Type B pancreatic cell (in vitro differentiated cells): ENCODE measurements at regions not wholly inside any gene's neighbourhood (a gene's known extent, or its start where the extent isn't known, plus 50 kb on each side); places are given as distances from the start of the nearest gene placed in this dataset.

Experiments
- DNase-seq: peaks from one replicate; pipeline ENCODE4 v3.0.0; 2021; ENCODE audit warnings: mixed read lengths; ENCODE audit not compliant: unreplicated experiment; ENCODE audit errors: extremely low spot score
- H3K27ac Mint-ChIP-seq: 2 replicates; pipeline ENCODE4 v1.8.0; 2021; ENCODE audit warnings: mild to moderate bottlenecking, mixed read lengths
- H3K27me3 Mint-ChIP-seq: 2 replicates; pipeline ENCODE4 v1.8.0; 2021; ENCODE audit warnings: mixed read lengths
- H3K36me3 Mint-ChIP-seq: 2 replicates; pipeline ENCODE4 v1.8.0; 2021; ENCODE audit warnings: mixed read lengths
- H3K4me1 Mint-ChIP-seq: one replicate; pipeline ENCODE4 v1.8.0; 2021; ENCODE audit warnings: mixed read lengths; ENCODE audit not compliant: unreplicated experiment
- H3K4me3 Mint-ChIP-seq: 2 replicates; pipeline ENCODE4 v1.8.0; 2021; ENCODE audit warnings: mild to moderate bottlenecking, mixed read lengths
- H3K9me3 Mint-ChIP-seq: 2 replicates; pipeline ENCODE4 v1.8.0; 2021; ENCODE audit warnings: mixed read lengths
- TF ChIP-seq, protein P1 (sequence below): fragments of 200-600 bp; sonication (generic); conservative IDR thresholded peaks from 2 replicates; pipeline ENCODE4 v1.5.0; 2021; ENCODE audit warnings: antibody characterized with exemption, mild to moderate bottlenecking

DNA sequence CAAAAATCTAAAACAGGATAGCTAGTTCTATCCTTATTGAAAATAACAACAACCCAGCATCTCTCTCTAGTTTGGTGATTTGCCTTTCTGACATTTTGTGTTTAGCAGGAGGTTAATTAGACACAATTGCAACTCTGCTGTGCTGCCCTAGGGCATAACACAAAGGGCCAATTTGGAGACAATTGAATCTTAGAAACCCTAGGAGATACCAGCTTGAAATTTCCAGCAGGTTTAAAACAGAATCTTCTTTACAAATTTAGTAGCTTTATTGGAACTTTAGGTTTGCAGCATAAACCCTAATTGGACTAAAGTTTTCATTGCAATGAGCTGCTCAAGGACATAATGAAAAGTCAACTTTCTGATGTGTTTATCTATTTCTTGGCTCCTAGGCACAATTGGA, 166.7 kb upstream of the FER start:
- Mint-ChIP-seq H3K27me3 (peaks cover 16% of the 10 kb centered on the region), H3K36me3 (no peaks in the 10 kb centered on the region), H3K4me1 (no peaks in the 10 kb centered on the region), H3K4me3 (no peak overlapping the region), H3K9me3 (no peaks in the 10 kb centered on the region), H3K27ac (no peak overlapping the region)
- DNase-seq, result no peak
- TF ChIP-seq, protein P1, sequence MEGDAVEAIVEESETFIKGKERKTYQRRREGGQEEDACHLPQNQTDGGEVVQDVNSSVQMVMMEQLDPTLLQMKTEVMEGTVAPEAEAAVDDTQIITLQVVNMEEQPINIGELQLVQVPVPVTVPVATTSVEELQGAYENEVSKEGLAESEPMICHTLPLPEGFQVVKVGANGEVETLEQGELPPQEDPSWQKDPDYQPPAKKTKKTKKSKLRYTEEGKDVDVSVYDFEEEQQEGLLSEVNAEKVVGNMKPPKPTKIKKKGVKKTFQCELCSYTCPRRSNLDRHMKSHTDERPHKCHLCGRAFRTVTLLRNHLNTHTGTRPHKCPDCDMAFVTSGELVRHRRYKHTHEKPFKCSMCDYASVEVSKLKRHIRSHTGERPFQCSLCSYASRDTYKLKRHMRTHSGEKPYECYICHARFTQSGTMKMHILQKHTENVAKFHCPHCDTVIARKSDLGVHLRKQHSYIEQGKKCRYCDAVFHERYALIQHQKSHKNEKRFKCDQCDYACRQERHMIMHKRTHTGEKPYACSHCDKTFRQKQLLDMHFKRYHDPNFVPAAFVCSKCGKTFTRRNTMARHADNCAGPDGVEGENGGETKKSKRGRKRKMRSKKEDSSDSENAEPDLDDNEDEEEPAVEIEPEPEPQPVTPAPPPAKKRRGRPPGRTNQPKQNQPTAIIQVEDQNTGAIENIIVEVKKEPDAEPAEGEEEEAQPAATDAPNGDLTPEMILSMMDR, result no peak

DNA sequence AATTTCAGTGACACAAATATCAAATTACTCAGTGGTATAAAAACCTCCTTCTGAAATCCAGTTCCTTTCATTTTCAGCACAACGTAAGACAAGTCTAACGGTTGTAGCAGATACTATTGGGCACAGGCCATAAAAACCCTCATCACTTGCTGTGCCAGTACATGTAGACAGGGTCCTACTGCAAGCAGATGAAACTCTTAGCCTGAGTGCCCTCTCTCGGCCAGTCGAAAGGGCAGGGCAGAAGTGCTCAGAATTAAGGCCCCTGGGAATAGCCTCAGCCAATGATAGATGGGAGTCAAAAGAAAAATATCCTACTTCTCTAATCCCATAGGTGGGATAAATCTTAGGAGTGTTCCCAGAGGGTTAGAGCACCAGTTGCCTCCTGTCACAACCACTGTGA, 168.5 kb upstream of the FER start:
- TF ChIP-seq, protein P1, result no peak
- Mint-ChIP-seq H3K27me3 (peaks cover 16% of the 10 kb centered on the region), H3K27ac (no peak overlapping the region), H3K9me3 (peaks cover 4% of the 10 kb centered on the region), H3K4me1 (no peaks in the 10 kb centered on the region), H3K36me3 (no peaks in the 10 kb centered on the region), H3K4me3 (no peak overlapping the region)
- DNase-seq, result no peak

DNA sequence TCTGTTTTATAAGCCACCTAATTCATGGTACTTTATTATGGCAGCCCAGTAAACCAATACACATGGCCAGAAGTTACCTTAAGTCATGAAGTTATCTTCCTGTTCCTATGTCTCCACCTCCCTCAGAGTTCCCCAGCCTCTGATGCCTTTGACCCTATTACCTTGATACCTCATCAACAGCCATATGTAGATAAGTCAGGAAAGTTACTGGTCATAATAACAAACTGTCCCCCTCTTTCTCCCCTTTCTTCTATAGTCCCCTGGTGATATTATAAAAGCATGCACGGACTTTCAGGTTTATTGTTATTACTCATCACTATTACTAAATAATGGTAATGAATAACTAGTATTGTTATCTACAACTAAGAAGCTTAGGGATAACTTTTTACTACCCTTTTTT, 168.9 kb upstream of the FER start:
- Mint-ChIP-seq H3K36me3 (no peaks in the 10 kb centered on the region), H3K4me1 (no peaks in the 10 kb centered on the region), H3K27ac (no peak overlapping the region), H3K9me3 (peaks cover 4% of the 10 kb centered on the region), H3K4me3 (no peak overlapping the region), H3K27me3 (peaks cover 16% of the 10 kb centered on the region)
- DNase-seq, result no peak
- TF ChIP-seq, protein P1, result no peak

DNA sequence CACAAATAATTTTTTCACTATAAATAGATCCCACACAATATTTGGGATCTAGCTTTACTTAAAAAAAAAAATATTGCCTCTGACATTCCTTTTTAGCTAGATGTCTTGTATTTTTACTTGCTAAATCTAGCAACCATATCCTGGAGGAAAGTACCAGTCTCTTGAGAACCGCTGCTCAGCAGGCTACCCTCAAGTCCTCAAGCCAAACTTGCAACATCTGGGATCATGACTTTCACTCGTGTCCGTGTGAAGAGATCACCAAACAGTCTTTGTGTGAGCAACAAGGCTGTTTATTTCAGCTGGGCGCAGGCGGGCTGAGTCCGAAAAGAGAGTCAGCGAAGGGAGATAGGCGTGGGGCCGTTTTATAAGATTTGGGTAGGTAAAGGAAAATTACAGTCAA, 180.3 kb upstream of the FER start:
- Mint-ChIP-seq H3K27me3 (peaks cover 22% of the 10 kb centered on the region), H3K9me3 (no peaks in the 10 kb centered on the region), H3K4me1 (no peaks in the 10 kb centered on the region), H3K36me3 (no peaks in the 10 kb centered on the region), H3K4me3 (no peak overlapping the region), H3K27ac (no peak overlapping the region)
- TF ChIP-seq, protein P1, result no peak
- no peak for DNase-seq

DNA sequence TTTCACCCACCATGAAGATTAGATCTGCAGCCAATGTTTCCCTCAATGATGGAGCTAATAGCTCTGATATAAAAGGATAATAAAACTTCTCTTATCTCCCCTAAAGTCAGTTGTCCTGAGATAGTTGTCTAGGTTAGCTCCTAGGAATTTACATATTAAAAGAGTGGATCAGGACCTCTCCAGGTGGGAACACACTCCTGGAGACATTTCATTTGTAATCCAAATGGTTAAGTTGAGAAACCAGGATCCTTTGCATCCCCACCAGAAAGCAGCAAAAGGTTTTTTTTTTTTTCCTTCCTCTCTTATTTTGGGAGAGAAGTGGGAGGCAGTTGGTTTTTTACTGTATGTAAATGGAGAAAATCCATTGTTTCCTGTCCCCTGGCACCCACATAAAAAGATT, 182.5 kb upstream of the FBXL17 start:
- Mint-ChIP-seq H3K4me1 (no peaks in the 10 kb centered on the region), H3K27me3 (peaks cover 32% of the 10 kb centered on the region), H3K36me3 (no peaks in the 10 kb centered on the region), H3K9me3 (no peaks in the 10 kb centered on the region), H3K27ac (no peak overlapping the region), H3K4me3 (no peak overlapping the region)
- no peak for DNase-seq
- TF ChIP-seq, protein P1, result no peak

DNA sequence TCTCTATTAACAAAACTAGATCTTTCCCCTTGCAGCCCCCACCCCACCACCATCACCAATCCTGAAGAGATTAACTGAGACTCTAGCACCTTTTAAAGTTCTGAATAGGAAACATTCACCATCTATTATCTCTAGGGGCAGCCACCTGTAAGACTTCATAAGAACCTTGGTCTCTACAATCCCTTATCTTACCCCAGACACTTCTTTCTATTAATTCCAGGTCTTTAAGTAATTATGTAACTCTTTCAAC, 180.2 kb upstream of the FBXL17 start:
- H3K27me3 Mint-ChIP-seq, result peaks cover 32% of the 10 kb centered on the region
- no peak overlapping the region for H3K27ac Mint-ChIP-seq
- no peaks in the 10 kb centered on the region for H3K4me1 Mint-ChIP-seq
- no peak overlapping the region for H3K4me3 Mint-ChIP-seq
- no peaks in the 10 kb centered on the region for H3K36me3 Mint-ChIP-seq
- TF ChIP-seq, protein P1, result no peak
- no peak for DNase-seq
- H3K9me3 Mint-ChIP-seq, result no peaks in the 10 kb centered on the region
